ENCODE measurements at regions not wholly inside any gene's neighbourhood (a gene's known extent, or its start where the extent isn't known, plus 50 kb on each side); places are given as distances from the start of the nearest gene placed in this dataset.

GRCh38 chr9:108291586-108291932 is 564.2 kb downstream of the ACTL7B start:
- Histone ChIP-seq H4K91ac (ENCODE audit: low read length) (no peak overlapping the region), H3K27ac (ENCODE audit: low read length, poor library complexity, severe bottlenecking) (no peak overlapping the region), H3K27me3 (ENCODE audit: control insufficient read depth in 1 of 2, insufficient read depth in 1 of 2, low read length in 2 of 2) (no peaks in the 10 kb centered on the region), H3K18ac (ENCODE audit: low read depth in 1 of 2, low read length in 2 of 2) (no peak overlapping the region), H2BK120ac (ENCODE audit: low read depth, low read length) (no peak overlapping the region), H4K8ac (ENCODE audit: low read length) (no peak overlapping the region), H3K79me1 (replicated peaks; ENCODE audit: low read length, poor library complexity, severe bottlenecking) (no peaks in the 10 kb centered on the region), H3K4ac (ENCODE audit: low read depth in 1 of 2, low read length in 2 of 2) (no peak overlapping the region), H3K4me3 (ENCODE audit: insufficient read depth in 1 of 2, low read depth in 1 of 2, low read length in 2 of 2) (no peak overlapping the region), H2BK12ac (ENCODE audit: low read length in 2 of 2) (no peak overlapping the region), H3K36me3 (ENCODE audit: control insufficient read depth in 1 of 2, insufficient read depth in 2 of 2, low read depth in 1 of 2, low read length in 2 of 2) (no peaks in the 10 kb centered on the region), H2AK5ac (ENCODE audit: low read length, severe bottlenecking) (no peak overlapping the region), H3K9me3 (ENCODE audit: control insufficient read depth, low read length) (no peaks in the 10 kb centered on the region), H3K4me1 (ENCODE audit: control insufficient read depth, insufficient read depth, low read depth, low read length) (no peaks in the 10 kb centered on the region), H2BK15ac (ENCODE audit: low read depth, poor library complexity, severe bottlenecking) (no peak overlapping the region), H2BK5ac (ENCODE audit: low read depth, low read length, poor library complexity, severe bottlenecking) (no peak overlapping the region), H2AFZ (ENCODE audit: low read depth, low read length) (no peak overlapping the region), H3K4me2 (ENCODE audit: low read length, poor library complexity, severe bottlenecking) (no peak overlapping the region), H3K9ac (ENCODE audit: low read length) (no peak overlapping the region), H3K23ac (ENCODE audit: low read length in 2 of 2) (no peak overlapping the region), H3K14ac (ENCODE audit: low read length in 2 of 2) (no peak overlapping the region)
- DNase-seq: no peak
- no CpG with 5 or more reads among the region's 2 CpGs for WGBS

GRCh38 chr9:108290839-108291585 is 564.8 kb downstream of the ACTL7B start:
- Histone ChIP-seq H3K23ac (ENCODE audit: low read length in 2 of 2) (no peak overlapping the region), H3K4me2 (ENCODE audit: low read length, poor library complexity, severe bottlenecking) (no peak overlapping the region), H2BK120ac (ENCODE audit: low read depth, low read length) (no peak overlapping the region), H2BK12ac (ENCODE audit: low read length in 2 of 2) (no peak overlapping the region), H3K18ac (ENCODE audit: low read depth in 1 of 2, low read length in 2 of 2) (no peak overlapping the region), H4K91ac (ENCODE audit: low read length) (no peak overlapping the region), H3K4ac (ENCODE audit: low read depth in 1 of 2, low read length in 2 of 2) (no peak overlapping the region), H2BK15ac (ENCODE audit: low read depth, poor library complexity, severe bottlenecking) (no peak overlapping the region), H3K27me3 (ENCODE audit: control insufficient read depth in 1 of 2, insufficient read depth in 1 of 2, low read length in 2 of 2) (no peaks in the 10 kb centered on the region), H3K79me1 (replicated peaks; ENCODE audit: low read length, poor library complexity, severe bottlenecking) (no peaks in the 10 kb centered on the region), H3K9me3 (ENCODE audit: control insufficient read depth, low read length) (no peaks in the 10 kb centered on the region), H3K9ac (ENCODE audit: low read length) (no peak overlapping the region), H2AFZ (ENCODE audit: low read depth, low read length) (no peak overlapping the region), H3K4me3 (ENCODE audit: insufficient read depth in 1 of 2, low read depth in 1 of 2, low read length in 2 of 2) (no peak overlapping the region), H3K36me3 (ENCODE audit: control insufficient read depth in 1 of 2, insufficient read depth in 2 of 2, low read depth in 1 of 2, low read length in 2 of 2) (no peaks in the 10 kb centered on the region), H3K27ac (ENCODE audit: low read length, poor library complexity, severe bottlenecking) (no peak overlapping the region), H2AK5ac (ENCODE audit: low read length, severe bottlenecking) (no peak overlapping the region), H2BK5ac (ENCODE audit: low read depth, low read length, poor library complexity, severe bottlenecking) (no peak overlapping the region), H3K4me1 (ENCODE audit: control insufficient read depth, insufficient read depth, low read depth, low read length) (no peaks in the 10 kb centered on the region), H4K8ac (ENCODE audit: low read length) (no peak overlapping the region), H3K14ac (ENCODE audit: low read length in 2 of 2) (no peak overlapping the region)
- WGBS: 92% methylated on average over 5 of the region's 6 CpGs
- no peak for DNase-seq

- Histone ChIP-seq H2BK15ac (ENCODE audit: low read depth, poor library complexity, severe bottlenecking) (no peak overlapping the region), H3K79me1 (replicated peaks; ENCODE audit: low read length, poor library complexity, severe bottlenecking) (no peaks in the 10 kb centered on the region), H3K9ac (ENCODE audit: low read length) (no peak overlapping the region), H3K9me3 (ENCODE audit: control insufficient read depth, low read length) (no peaks in the 10 kb centered on the region), H2BK12ac (ENCODE audit: low read length in 2 of 2) (no peak overlapping the region), H2AK5ac (ENCODE audit: low read length, severe bottlenecking) (no peak overlapping the region), H4K8ac (ENCODE audit: low read length) (no peak overlapping the region), H3K23ac (ENCODE audit: low read length in 2 of 2) (no peak overlapping the region), H3K27ac (ENCODE audit: low read length, poor library complexity, severe bottlenecking) (no peak overlapping the region), H3K36me3 (ENCODE audit: control insufficient read depth in 1 of 2, insufficient read depth in 2 of 2, low read depth in 1 of 2, low read length in 2 of 2) (no peaks in the 10 kb centered on the region), H3K14ac (ENCODE audit: low read length in 2 of 2) (no peak overlapping the region), H3K4ac (ENCODE audit: low read depth in 1 of 2, low read length in 2 of 2) (no peak overlapping the region), H3K4me1 (ENCODE audit: control insufficient read depth, insufficient read depth, low read depth, low read length) (no peaks in the 10 kb centered on the region), H3K4me2 (ENCODE audit: low read length, poor library complexity, severe bottlenecking) (no peak overlapping the region), H3K27me3 (ENCODE audit: control insufficient read depth in 1 of 2, insufficient read depth in 1 of 2, low read length in 2 of 2) (no peaks in the 10 kb centered on the region), H2BK120ac (ENCODE audit: low read depth, low read length) (no peak overlapping the region), H3K18ac (ENCODE audit: low read depth in 1 of 2, low read length in 2 of 2) (no peak overlapping the region), H2AFZ (ENCODE audit: low read depth, low read length) (no peak overlapping the region), H2BK5ac (ENCODE audit: low read depth, low read length, poor library complexity, severe bottlenecking) (no peak overlapping the region), H3K4me3 (ENCODE audit: insufficient read depth in 1 of 2, low read depth in 1 of 2, low read length in 2 of 2) (no peak overlapping the region), H4K91ac (ENCODE audit: low read length) (no peak overlapping the region)
- WGBS: 94% methylated on average over 7 of the region's 7 CpGs
- no peak for DNase-seq
These were observed 569.1 kb downstream of the ACTL7B start for GRCh38 chr9:108286638-108287206.

- H3K4ac ChIP-seq (ENCODE audit: low read depth in 1 of 2, low read length in 2 of 2): no peak overlapping the region
- 97% methylated on average over 6 of the region's 6 CpGs for WGBS
These were observed 572.1 kb downstream of the ACTL7B start for GRCh38 chr9:108283696-108284095.

More at GRCh38 chr9:108283696-108284095, 572.1 kb downstream of the ACTL7B start:
- no peak overlapping the region for H4K91ac ChIP-seq (ENCODE audit: low read length)
- no peaks in the 10 kb centered on the region for H3K79me1 ChIP-seq (replicated peaks; ENCODE audit: low read length, poor library complexity, severe bottlenecking)
- DNase-seq: no peak
- no peak overlapping the region for H2BK15ac ChIP-seq (ENCODE audit: low read depth, poor library complexity, severe bottlenecking)
- H3K36me3 ChIP-seq (ENCODE audit: control insufficient read depth in 1 of 2, insufficient read depth in 2 of 2, low read depth in 1 of 2, low read length in 2 of 2): no peaks in the 10 kb centered on the region
- no peak overlapping the region for H3K23ac ChIP-seq (ENCODE audit: low read length in 2 of 2)
- no peak overlapping the region for H2AK5ac ChIP-seq (ENCODE audit: low read length, severe bottlenecking)
- H3K4me1 ChIP-seq (ENCODE audit: control insufficient read depth, insufficient read depth, low read depth, low read length): no peaks in the 10 kb centered on the region
- no peak overlapping the region for H3K9ac ChIP-seq (ENCODE audit: low read length)
- no peak overlapping the region for H2BK12ac ChIP-seq (ENCODE audit: low read length in 2 of 2)
- no peak overlapping the region for H2BK120ac ChIP-seq (ENCODE audit: low read depth, low read length)
- no peak overlapping the region for H3K14ac ChIP-seq (ENCODE audit: low read length in 2 of 2)
- no peak overlapping the region for H3K4me2 ChIP-seq (ENCODE audit: low read length, poor library complexity, severe bottlenecking)
- no peak overlapping the region for H3K4me3 ChIP-seq (ENCODE audit: insufficient read depth in 1 of 2, low read depth in 1 of 2, low read length in 2 of 2)
- no peaks in the 10 kb centered on the region for H3K9me3 ChIP-seq (ENCODE audit: control insufficient read depth, low read length)
- H2AFZ ChIP-seq (ENCODE audit: low read depth, low read length): no peak overlapping the region
- H3K27ac ChIP-seq (ENCODE audit: low read length, poor library complexity, severe bottlenecking): no peak overlapping the region
- H3K18ac ChIP-seq (ENCODE audit: low read depth in 1 of 2, low read length in 2 of 2): no peak overlapping the region
- no peak overlapping the region for H2BK5ac ChIP-seq (ENCODE audit: low read depth, low read length, poor library complexity, severe bottlenecking)
- H3K27me3 ChIP-seq (ENCODE audit: control insufficient read depth in 1 of 2, insufficient read depth in 1 of 2, low read length in 2 of 2): no peaks in the 10 kb centered on the region
- H4K8ac ChIP-seq (ENCODE audit: low read length): no peak overlapping the region
